H1 (cell line): ENCODE measurements at regions not wholly inside any gene's neighbourhood (a gene's known extent, or its start where the extent isn't known, plus 50 kb on each side); places are given as distances from the start of the nearest gene placed in this dataset.

Experiments
- CTCF ChIA-PET: fragments of 300-600 bp; sonication (Branson Sonifier 250); formaldehyde crosslinking; loops from one replicate; lab custom pipeline; 2021; ENCODE audit not compliant: partially characterized antibody; lab: Charles Lee
- POLR2A ChIA-PET: fragments of 300-600 bp; sonication (Branson Sonifier 250); formaldehyde crosslinking; loops from one replicate; lab custom pipeline; 2021; ENCODE audit warnings: inconsistent platforms; ENCODE audit not compliant: partially characterized antibody; lab: Charles Lee
- DNase-seq, 2 experiments: peaks; one replicate each; pipeline versions ENCODE4 v3.0.0 to v3.0.0-alpha.2; 2010 to 2022; ENCODE audit warnings: low spot score in 2 of 2, low read depth in 1 of 2, mixed read lengths in 1 of 2
- FAIRE-seq: peaks from 2 replicates; lab custom pipeline; 2011; peaks lifted over from hg19 to GRCh38; lab: Jason Lieb, UNC
- H2AFZ ChIP-seq: 2 replicates; pipeline ENCODE4 v1.8.1; 2012; ENCODE audit warnings: low read length, inconsistent platforms
- H2AK5ac ChIP-seq: 2 replicates; pipeline ENCODE4 v1.6.1; 2013; ENCODE audit warnings: low read depth, low read length
- H2BK120ac ChIP-seq: replicated peaks from 2 replicates; pipeline ENCODE3; 2013; ENCODE audit warnings: low read depth, low read length, inconsistent platforms
- H2BK12ac ChIP-seq: 2 replicates; pipeline ENCODE4 v1.6.1; 2013; ENCODE audit warnings: low read depth, low read length
- H2BK15ac ChIP-seq: 2 replicates; pipeline ENCODE4 v1.6.1; 2013; ENCODE audit warnings: low read length
- H2BK20ac ChIP-seq: 2 replicates; pipeline ENCODE4 v1.6.1; 2013; ENCODE audit warnings: low read length
- H2BK5ac ChIP-seq: 2 replicates; pipeline ENCODE4 v1.6.1; 2013; ENCODE audit warnings: low read depth, low read length
- H3K14ac ChIP-seq: 2 replicates; pipeline ENCODE4 v1.6.1; 2013; ENCODE audit warnings: inconsistent platforms; ENCODE audit not compliant: insufficient read length
- H3K18ac ChIP-seq: 2 replicates; pipeline ENCODE4 v1.6.1; 2013; ENCODE audit warnings: low read length; ENCODE audit errors: extremely low read depth
- H3K23ac ChIP-seq: 2 replicates; pipeline ENCODE4 v1.6.1; 2013; ENCODE audit warnings: inconsistent platforms; ENCODE audit not compliant: insufficient read length
- H3K23me2 ChIP-seq: 2 replicates; pipeline ENCODE4 v1.6.1; 2013; ENCODE audit warnings: low read depth, low read length
- H3K27ac ChIP-seq: 2 replicates; pipeline ENCODE4 v1.6.1; 2011; ENCODE audit warnings: low read depth, low read length, inconsistent platforms
- H3K27me3 ChIP-seq, 4 experiments: replicated peaks in 1 of 4; 1 replicate in 1 of 4; 2 replicates in 3 of 4; pipeline versions ENCODE4 v1.6.1 to v1.8.1; 2011 to 2013; ENCODE audit warnings: low read length in 3 of 4, mild to moderate bottlenecking in 3 of 4, inconsistent platforms in 2 of 4, mixed read lengths in 2 of 4, moderate library complexity in 1 of 4; ENCODE audit not compliant: control insufficient read depth in 3 of 4, insufficient read depth in 3 of 4; ENCODE audit errors: extremely low read depth in 1 of 4
- H3K36me3 ChIP-seq, 4 experiments: 2 replicates each; pipeline versions ENCODE4 v1.6.1 to v1.8.1; 2011 to 2013; ENCODE audit warnings: mild to moderate bottlenecking in 4 of 4, low read length in 3 of 4, moderate library complexity in 2 of 4, control low read depth in 1 of 4, inconsistent platforms in 1 of 4; ENCODE audit not compliant: insufficient read depth in 4 of 4, control insufficient read depth in 2 of 4
- H3K4ac ChIP-seq: replicated peaks from 2 replicates; pipeline ENCODE3; 2013; ENCODE audit warnings: low read length, low read depth, mixed read lengths, inconsistent platforms; ENCODE audit not compliant: insufficient read length
- H3K4me1 ChIP-seq, 4 experiments: replicated peaks in 1 of 4; 1 replicate in 1 of 4; 2 replicates in 3 of 4; pipeline versions ENCODE4 v1.6.1 to v1.8.1; 2011 to 2013; ENCODE audit warnings: low read length in 3 of 4, inconsistent platforms in 2 of 4, mixed read lengths in 1 of 4; ENCODE audit not compliant: insufficient read depth in 4 of 4, control insufficient read depth in 3 of 4
- H3K4me2 ChIP-seq, 2 experiments: 2 replicates each; pipeline versions ENCODE4 v1.6.1 to v1.8.1; 2011 to 2013; ENCODE audit warnings: low read depth in 2 of 2, low read length in 2 of 2, control low read depth in 1 of 2, inconsistent platforms in 1 of 2, mild to moderate bottlenecking in 1 of 2; ENCODE audit not compliant: insufficient read depth in 1 of 2
- H3K4me3 ChIP-seq, 4 experiments: fragments of 200-600, 300-600 bp in 1 of 4; sonication (generic), shearing (Covaris generic), sonication (Bioruptor Twin) in 1 of 4; 2 replicates each; pipeline versions ENCODE4 v1.5.1 to v1.8.1; 2011 to 2016; ENCODE audit warnings: low read length in 4 of 4, low read depth in 3 of 4, control low read depth in 2 of 4, inconsistent platforms in 2 of 4, mild to moderate bottlenecking in 2 of 4, mixed read lengths in 1 of 4, moderate library complexity in 1 of 4; ENCODE audit not compliant: insufficient read depth in 2 of 4; ENCODE audit errors: extremely low read depth in 1 of 4
- H3K56ac ChIP-seq: replicated peaks from 2 replicates; pipeline ENCODE3; 2013; ENCODE audit warnings: low read depth, mild to moderate bottlenecking, mixed read lengths, low read length, inconsistent platforms; ENCODE audit not compliant: insufficient read length
- H3K79me1 ChIP-seq: 2 replicates; pipeline ENCODE4 v1.6.1; 2013; ENCODE audit warnings: low read depth, low read length, control low read depth
- H3K79me2 ChIP-seq, 2 experiments: 2 replicates each; pipeline versions ENCODE4 v1.6.1 to v1.8.1; 2012 to 2013; ENCODE audit warnings: low read length in 2 of 2, mild to moderate bottlenecking in 2 of 2, inconsistent platforms in 1 of 2; ENCODE audit not compliant: insufficient read depth in 2 of 2, control insufficient read depth in 1 of 2
- H3K9ac ChIP-seq, 4 experiments: replicated peaks in 1 of 4; 1 replicate in 1 of 4; 2 replicates in 3 of 4; pipeline versions ENCODE4 v1.6.1 to v1.8.1; 2011 to 2013; ENCODE audit warnings: low read depth in 3 of 4, low read length in 3 of 4, control low read depth in 2 of 4, mild to moderate bottlenecking in 2 of 4, moderate library complexity in 2 of 4, inconsistent platforms in 1 of 4; ENCODE audit errors: extremely low read depth in 1 of 4
- H3K9me3 ChIP-seq, 2 experiments: 2 replicates each; pipeline versions ENCODE4 v1.6.1 to v1.8.1; 2012 to 2013; ENCODE audit warnings: mild to moderate bottlenecking in 2 of 2, moderate library complexity in 2 of 2, control low read depth in 1 of 2, inconsistent platforms in 1 of 2, low read depth in 1 of 2, low read length in 1 of 2, mixed read lengths in 1 of 2; ENCODE audit not compliant: insufficient read depth in 2 of 2
- H4K20me1 ChIP-seq, 2 experiments: replicated peaks in 1 of 2; 2 replicates each; pipeline versions ENCODE3 to v1.8.1; 2011 to 2013; ENCODE audit warnings: inconsistent platforms in 2 of 2, low read length in 2 of 2, mild to moderate bottlenecking in 1 of 2; ENCODE audit not compliant: insufficient read depth in 2 of 2, control insufficient read depth in 1 of 2
- H4K5ac ChIP-seq: 2 replicates; pipeline ENCODE4 v1.6.1; 2013; ENCODE audit warnings: low read length, low read depth, mixed read lengths, inconsistent platforms; ENCODE audit not compliant: insufficient read length
- H4K8ac ChIP-seq: 2 replicates; pipeline ENCODE4 v1.8.0; 2013; ENCODE audit warnings: mild to moderate bottlenecking, moderate library complexity, low read length, inconsistent platforms; ENCODE audit not compliant: insufficient read depth; ENCODE audit errors: extremely low read depth
- H4K91ac ChIP-seq: replicated peaks from 2 replicates; pipeline ENCODE3; 2013; ENCODE audit warnings: low read length, mixed read lengths, inconsistent platforms; ENCODE audit not compliant: insufficient read length
- ASH2L ChIP-seq: fragments of 200-600, 300-600 bp; sonication (generic); IDR thresholded peaks from one replicate; pipeline ENCODE4 v1.7.1; 2017; ENCODE audit warnings: low read length
- CBX5 ChIP-seq: fragments of 300-800, 300-1000 bp; sonication (generic); IDR thresholded peaks from 2 replicates; pipeline ENCODE4 v1.7.1; 2016; ENCODE audit warnings: antibody characterized with exemption, low read length, low read depth
- CHD1 ChIP-seq: IDR thresholded peaks from 2 replicates; pipeline ENCODE4 v1.6.1; 2012; ENCODE audit warnings: low read depth, low read length, improper control_type of control experiment
- EP300 ChIP-seq, 2 experiments: IDR thresholded peaks; 1 replicate in 1 of 2; 2 replicates in 1 of 2; pipeline ENCODE4 v1.6.1; 2011 to 2012; ENCODE audit warnings: low read depth in 2 of 2, low read length in 2 of 2, mild to moderate bottlenecking in 2 of 2, borderline replicate concordance in 1 of 2, inconsistent platforms in 1 of 2, moderate library complexity in 1 of 2
- KDM4A ChIP-seq: IDR thresholded peaks from one replicate; pipeline ENCODE4 v1.7.1; 2012; ENCODE audit warnings: low read depth, mild to moderate bottlenecking, moderate library complexity, low read length, inconsistent platforms; ENCODE audit not compliant: severe bottlenecking
- RAD21 ChIP-seq, 2 experiments: IDR thresholded peaks in 1 of 2; conservative IDR thresholded peaks in 1 of 2; 2 replicates each; pipeline ENCODE4 v1.6.1; 2011; ENCODE audit warnings: low read depth in 2 of 2, low read length in 2 of 2, improper control_type of control experiment in 1 of 2, inconsistent platforms in 1 of 2, mild to moderate bottlenecking in 1 of 2, moderate library complexity in 1 of 2
- SIN3A ChIP-seq, 2 experiments: IDR thresholded peaks in 1 of 2; conservative IDR thresholded peaks in 1 of 2; 2 replicates each; pipeline ENCODE4 v1.6.1; 2011 to 2012; ENCODE audit warnings: low read length in 2 of 2, improper control_type of control experiment in 1 of 2, low read depth in 1 of 2, mild to moderate bottlenecking in 1 of 2
- SRF ChIP-seq: IDR thresholded peaks from 2 replicates; pipeline ENCODE4 v1.6.1; 2011; ENCODE audit warnings: mild to moderate bottlenecking, low read depth, low read length, moderate library complexity
- TAF1 ChIP-seq: IDR thresholded peaks from 2 replicates; pipeline ENCODE4 v1.6.1; 2011; ENCODE audit warnings: mild to moderate bottlenecking, low read depth, low read length
- TBP ChIP-seq: IDR thresholded peaks from 2 replicates; pipeline ENCODE4 v1.6.1; 2011; ENCODE audit warnings: low read depth, low read length, improper control_type of control experiment
- YY1 ChIP-seq: IDR thresholded peaks from 2 replicates; pipeline ENCODE4 v1.6.1; 2011; ENCODE audit warnings: low read depth, mild to moderate bottlenecking, low read length
- WGBS, 2 experiments: shearing (Covaris generic) in 1 of 2; methylation state at CpG; one replicate each; pipeline versions ENCODE4 v1.1.6 to v1.1.7; 2013 to 2015; ENCODE audit warnings: low lambda C conversion rate in 2 of 2, mixed read lengths in 2 of 2, inconsistent platforms in 1 of 2, low coverage in 1 of 2, missing lambda C conversion rate in 1 of 2; ENCODE audit not compliant: insufficient replicate concordance in 2 of 2, insufficient coverage in 1 of 2, insufficient read length in 1 of 2; ENCODE audit errors: extremely low coverage in 1 of 2, missing lambda C conversion rate in 1 of 2; 5-methylcytosine and 5-hydroxymethylcytosine counted together

DNA sequence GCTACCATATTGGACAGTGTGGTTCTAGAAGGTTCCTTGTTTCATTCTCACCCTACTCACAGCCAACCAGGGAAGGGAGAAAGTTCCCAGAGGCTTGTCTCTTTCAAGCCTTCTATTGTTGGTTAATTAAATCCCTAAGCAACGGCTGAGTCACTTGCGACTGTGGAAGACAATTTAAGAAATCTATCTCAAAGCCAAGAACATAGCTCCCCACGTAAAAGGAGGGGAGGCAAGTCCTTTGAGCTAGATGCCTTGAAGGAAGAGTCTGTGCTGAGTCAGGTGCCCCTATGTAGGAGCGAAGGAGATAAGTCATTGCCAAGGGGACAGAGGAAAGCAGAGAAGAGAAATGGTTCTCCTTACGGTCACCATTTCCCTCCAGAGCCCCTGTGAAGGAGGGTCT, 79.4 kb upstream of the PPP2R5A start:
- Histone ChIP-seq H2BK12ac (no peak overlapping the region), H3K79me1 (no peaks in the 10 kb centered on the region), H3K4ac (no peak overlapping the region), H2BK120ac (no peak overlapping the region), H3K14ac (no peak overlapping the region), H4K20me1 (no peaks in the 10 kb centered on the region), H2BK15ac (no peak overlapping the region), H3K56ac (no peak overlapping the region), H3K4me2 (no peak overlapping the region), H3K9ac (no peak overlapping the region), H3K27ac (no peak overlapping the region), H3K9me3 (no peaks in the 10 kb centered on the region), H4K5ac (no peak overlapping the region), H3K4me3 (no peak overlapping the region), H3K4me1 (no peaks in the 10 kb centered on the region), H2AFZ (no peak overlapping the region), H2BK5ac (no peak overlapping the region), H3K23ac (no peak overlapping the region), H3K23me2 (no peaks in the 10 kb centered on the region), H3K79me2 (no peaks in the 10 kb centered on the region), H3K18ac (no peak overlapping the region), H2AK5ac (no peak overlapping the region), H4K91ac (no peak overlapping the region), H2BK20ac (no peak overlapping the region), H4K8ac (no peak overlapping the region), H3K36me3 (no peaks in the 10 kb centered on the region), H3K27me3 (no peaks in the 10 kb centered on the region)
- POLR2A ChIA-PET: no interaction called here
- 84% methylated on average over 5 of the region's 5 CpGs; no CpG with 5 or more reads in 1 of the 2 experiments for WGBS, 2 experiments
- no peak for TF ChIP-seq CBX5
- no peak for TF ChIP-seq YY1
- no peak for TF ChIP-seq EP300 (IDR thresholded peaks at IDR 0.05; ENCODE audit: borderline replicate concordance in 1 of 2, low read depth in 2 of 2, low read length in 2 of 2)
- no peak for TF ChIP-seq TBP
- TF ChIP-seq KDM4A: no peak
- TF ChIP-seq SIN3A (conservative IDR thresholded peaks at IDR 0.05 in 1 of 2, IDR thresholded peaks at IDR 0.05 in 1 of 2; ENCODE audit: low read depth in 1 of 2, low read length in 2 of 2): no peak
- TF ChIP-seq CHD1: no peak
- no peak for TF ChIP-seq TAF1
- no peak for TF ChIP-seq RAD21 (IDR thresholded peaks at IDR 0.05 in 1 of 2, conservative IDR thresholded peaks at IDR 0.05 in 1 of 2; ENCODE audit: low read depth in 2 of 2, low read length in 2 of 2)
- no peak for TF ChIP-seq ASH2L
- no peak for TF ChIP-seq SRF
- DNase-seq (no peak), FAIRE-seq (no peak)
- CTCF ChIA-PET: interaction anchor here (0.6 to 1.2 kb wide), 3 partner anchors 26 to 365 kb away, joined by 3 to 5 read pairs (median 3); no protein-coding TSS in a partner anchor
